CD4-positive, alpha-beta T cell (primary cell): ENCODE measurements at regions not wholly inside any gene's neighbourhood (a gene's known extent, or its start where the extent isn't known, plus 50 kb on each side); places are given as distances from the start of the nearest gene placed in this dataset.
A peak's percentile ranks its signal among the peaks of the same experiment; 100 is the strongest.

Experiments
- ATAC-seq: fragments of 200-7000 bp; cut with Tn5 transposase; one replicate; pipeline ENCODE4 v1.10.0; 2022; ENCODE audit warnings: mild to moderate bottlenecking; ENCODE audit not compliant: poor library complexity
- CTCF ChIA-PET: fragments of 350-600 bp; sonication (Branson Sonifier 250); formaldehyde crosslinking; loops from one replicate; lab custom pipeline; 2021; ENCODE audit warnings: antibody characterized with exemption, inconsistent platforms; lab: Charles Lee
- POLR2A ChIA-PET: fragments of 350-600 bp; sonication (Branson Sonifier 250); formaldehyde crosslinking; loops from one replicate; lab custom pipeline; 2021; ENCODE audit warnings: antibody characterized with exemption, inconsistent platforms; lab: Charles Lee
- DNase-seq, 14 experiments: peaks; one replicate each; pipeline ENCODE4 v3.0.0-alpha.2; 2013 to 2020; ENCODE audit warnings: mixed read lengths in 2 of 14
- H3K27ac ChIP-seq, 2 donors: one replicate each; pipeline versions ENCODE4 v1.5.1 to v1.7.0; 2013; ENCODE audit warnings: low read length in 2 of 2, low read depth in 1 of 2, mild to moderate bottlenecking in 1 of 2
- H3K27me3 ChIP-seq, 2 experiments: 1 replicate in 1 of 2; 2 replicates in 1 of 2; pipeline versions ENCODE4 v1.6.1 to v1.7.0; 2013; ENCODE audit warnings: low read length in 2 of 2, control low read depth in 1 of 2, mild to moderate bottlenecking in 1 of 2, moderate library complexity in 1 of 2; ENCODE audit not compliant: insufficient read depth in 2 of 2, control insufficient read depth in 1 of 2
- H3K36me3 ChIP-seq: one replicate; pipeline ENCODE4 v1.6.1; 2013; ENCODE audit warnings: low read length, control low read depth; ENCODE audit not compliant: insufficient read depth
- H3K4me1 ChIP-seq: one replicate; pipeline ENCODE4 v1.6.1; 2013; ENCODE audit warnings: low read length, control low read depth; ENCODE audit not compliant: insufficient read depth
- H3K4me3 ChIP-seq: one replicate; pipeline ENCODE4 v1.5.1; 2013; ENCODE audit warnings: mild to moderate bottlenecking, low read length, moderate library complexity
- H3K9me3 ChIP-seq, 2 experiments: 1 replicate in 1 of 2; 2 replicates in 1 of 2; pipeline versions ENCODE4 v1.6.1 to v1.7.0; 2013; ENCODE audit warnings: low read length in 2 of 2, mild to moderate bottlenecking in 2 of 2, control low read depth in 1 of 2, moderate library complexity in 1 of 2; ENCODE audit not compliant: control insufficient read depth in 1 of 2, insufficient read depth in 1 of 2
- H3K27ac Mint-ChIP-seq: one replicate; pipeline ENCODE4 v1.8.0; 2020; ENCODE audit warnings: mixed read lengths
- H3K27me3 Mint-ChIP-seq: one replicate; pipeline ENCODE4 v1.8.0; 2021; ENCODE audit warnings: mixed read lengths
- H3K36me3 Mint-ChIP-seq: one replicate; pipeline ENCODE4 v1.8.0; 2021; ENCODE audit warnings: low read depth, mixed read lengths
- H3K4me1 Mint-ChIP-seq: one replicate; pipeline ENCODE4 v1.8.0; 2021; ENCODE audit warnings: low read depth, mixed read lengths
- H3K4me3 Mint-ChIP-seq: one replicate; pipeline ENCODE4 v1.8.0; 2020; ENCODE audit warnings: mild to moderate bottlenecking, mixed read lengths
- H3K9me3 Mint-ChIP-seq: one replicate; pipeline ENCODE4 v1.8.0; 2020; ENCODE audit warnings: mixed read lengths
- intact Hi-C, 2 experiments: fragments of 100-400 bp; cut with DNase I in 1 of 2; cut with micrococcal nuclease in 1 of 2; formaldehyde crosslinking; loops; one replicate each; pipeline versions ENCODE4 v1.15.1 to v1.9.0; 2023 to 2025; cut with DNase I, micrococcal nuclease
- TF ChIP-seq, protein P1 (sequence below): fragments of 200-600 bp; IDR thresholded peaks from one replicate; pipeline ENCODE4 v1.8.0; 2022; ENCODE audit warnings: antibody characterized with exemption, mild to moderate bottlenecking

DNA sequence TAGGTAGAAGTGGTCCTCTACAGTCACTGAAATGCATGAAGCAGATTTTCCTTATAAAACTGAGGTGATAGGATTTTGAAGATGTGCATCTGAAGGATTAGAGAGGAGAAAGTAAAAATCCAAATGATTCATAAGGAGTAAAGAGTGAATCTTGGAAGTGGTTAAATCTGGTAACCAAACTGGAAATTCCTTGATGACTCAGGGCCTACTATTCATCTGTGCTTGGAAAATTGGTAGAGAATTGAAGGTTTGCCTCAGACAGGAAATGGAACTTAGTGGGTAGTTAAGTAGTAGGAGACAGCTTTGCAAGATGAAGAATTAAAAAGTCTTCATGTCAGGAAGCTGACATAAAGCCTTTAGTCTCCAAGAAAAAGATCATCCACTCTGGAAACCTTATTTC, 368.9 kb upstream of the CTSO start:
- H3K27ac Mint-ChIP-seq = no peak overlapping the region
- H3K36me3 Mint-ChIP-seq = no peaks in the 10 kb centered on the region
- no peak overlapping the region for H3K4me3 Mint-ChIP-seq
- ChIA-PET CTCF (no interaction called here), POLR2A (no interaction called here)
- Histone ChIP-seq H3K36me3 (no peaks in the 10 kb centered on the region), H3K4me3 (no peak overlapping the region), H3K4me1 (no peaks in the 10 kb centered on the region), H3K9me3 (no peaks in the 10 kb centered on the region), H3K27me3 (no peaks in the 10 kb centered on the region), H3K27ac (no peak overlapping the region)
- no peaks in the 10 kb centered on the region for H3K4me1 Mint-ChIP-seq
- ATAC-seq (no peak), DNase-seq (peak in 1 of 14 experiments; percentile 5)
- intact Hi-C loops = no loop called here
- H3K9me3 Mint-ChIP-seq = peaks cover 9% of the 10 kb centered on the region
- TF ChIP-seq, protein P1, sequence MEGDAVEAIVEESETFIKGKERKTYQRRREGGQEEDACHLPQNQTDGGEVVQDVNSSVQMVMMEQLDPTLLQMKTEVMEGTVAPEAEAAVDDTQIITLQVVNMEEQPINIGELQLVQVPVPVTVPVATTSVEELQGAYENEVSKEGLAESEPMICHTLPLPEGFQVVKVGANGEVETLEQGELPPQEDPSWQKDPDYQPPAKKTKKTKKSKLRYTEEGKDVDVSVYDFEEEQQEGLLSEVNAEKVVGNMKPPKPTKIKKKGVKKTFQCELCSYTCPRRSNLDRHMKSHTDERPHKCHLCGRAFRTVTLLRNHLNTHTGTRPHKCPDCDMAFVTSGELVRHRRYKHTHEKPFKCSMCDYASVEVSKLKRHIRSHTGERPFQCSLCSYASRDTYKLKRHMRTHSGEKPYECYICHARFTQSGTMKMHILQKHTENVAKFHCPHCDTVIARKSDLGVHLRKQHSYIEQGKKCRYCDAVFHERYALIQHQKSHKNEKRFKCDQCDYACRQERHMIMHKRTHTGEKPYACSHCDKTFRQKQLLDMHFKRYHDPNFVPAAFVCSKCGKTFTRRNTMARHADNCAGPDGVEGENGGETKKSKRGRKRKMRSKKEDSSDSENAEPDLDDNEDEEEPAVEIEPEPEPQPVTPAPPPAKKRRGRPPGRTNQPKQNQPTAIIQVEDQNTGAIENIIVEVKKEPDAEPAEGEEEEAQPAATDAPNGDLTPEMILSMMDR = no peak
- H3K27me3 Mint-ChIP-seq = no peaks in the 10 kb centered on the region

DNA sequence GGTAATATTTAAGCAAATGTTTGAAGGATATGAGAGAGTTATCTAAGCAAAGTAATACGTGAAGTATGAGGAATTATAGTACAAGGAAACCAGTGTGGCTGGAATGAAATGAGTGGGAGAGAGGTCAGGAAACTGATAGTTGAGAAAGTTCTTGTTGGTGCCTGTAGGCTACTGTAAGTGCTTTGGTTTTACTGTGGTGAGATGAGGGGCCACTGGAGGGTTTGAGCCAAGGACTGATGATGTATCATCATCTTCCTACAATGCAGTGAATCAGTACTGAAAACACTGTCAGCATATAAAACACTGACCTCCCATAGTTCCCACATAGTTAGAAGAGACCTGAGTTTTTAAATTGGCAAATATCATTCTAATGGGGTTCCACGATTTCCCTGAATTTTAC, 367.5 kb upstream of the CTSO start:
- intact Hi-C loops = no loop called here
- POLR2A ChIA-PET = no interaction called here

DNA sequence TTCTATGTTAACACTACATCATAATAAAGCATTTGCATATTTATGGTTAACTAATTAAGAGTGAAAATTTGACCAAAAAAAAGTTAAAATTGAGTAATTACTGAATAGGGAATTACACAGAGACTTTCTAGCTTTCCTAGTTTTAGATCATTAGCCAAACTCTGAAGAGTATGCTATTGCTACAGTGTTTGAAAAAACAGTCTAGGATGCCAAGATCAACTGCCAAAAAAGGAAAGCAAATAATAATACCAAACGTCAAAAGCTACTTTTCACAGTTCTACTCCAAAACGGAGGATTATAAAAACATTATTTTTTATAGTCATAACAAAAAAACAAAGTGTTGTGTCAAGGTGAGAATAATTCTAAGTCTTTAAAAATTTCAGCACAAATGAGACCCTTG, 359.8 kb upstream of the CTSO start:
- POLR2A ChIA-PET = no interaction called here

More for the DNA sequence above, 367.5 kb upstream of the CTSO start:
- Mint-ChIP-seq H3K9me3 (peaks cover 9% of the 10 kb centered on the region), H3K27me3 (no peaks in the 10 kb centered on the region), H3K27ac (no peak overlapping the region), H3K36me3 (no peaks in the 10 kb centered on the region), H3K4me3 (no peak overlapping the region), H3K4me1 (no peaks in the 10 kb centered on the region)
- Histone ChIP-seq H3K9me3 (no peaks in the 10 kb centered on the region), H3K4me3 (no peak overlapping the region), H3K27ac (no peak overlapping the region), H3K36me3 (no peaks in the 10 kb centered on the region), H3K4me1 (no peaks in the 10 kb centered on the region), H3K27me3 (no peaks in the 10 kb centered on the region)
- DNase-seq (no peak), ATAC-seq (no peak)
- TF ChIP-seq, protein P1 = no peak
- CTCF ChIA-PET = no interaction called here

More for the DNA sequence above, 359.8 kb upstream of the CTSO start:
- no peaks in the 10 kb centered on the region for H3K27me3 Mint-ChIP-seq
- H3K4me1 Mint-ChIP-seq = no peaks in the 10 kb centered on the region
- intact Hi-C loops = no loop called here
- no peak overlapping the region for H3K27ac ChIP-seq
- no peak overlapping the region for H3K4me3 Mint-ChIP-seq
- H3K9me3 ChIP-seq = no peaks in the 10 kb centered on the region
- TF ChIP-seq, protein P1 = no peak
- H3K36me3 ChIP-seq = no peaks in the 10 kb centered on the region
- DNase-seq (no peak), ATAC-seq (no peak)
- no peak overlapping the region for H3K27ac Mint-ChIP-seq
- H3K27me3 ChIP-seq = no peaks in the 10 kb centered on the region
- CTCF ChIA-PET = no interaction called here
- no peak overlapping the region for H3K4me3 ChIP-seq
- peaks cover 2% of the 10 kb centered on the region for H3K9me3 Mint-ChIP-seq
- H3K36me3 Mint-ChIP-seq = no peaks in the 10 kb centered on the region
- H3K4me1 ChIP-seq = no peaks in the 10 kb centered on the region
